GM12878 (cell line): ENCODE measurements at regions not wholly inside any gene's neighbourhood (a gene's known extent, or its start where the extent isn't known, plus 50 kb on each side); places are given as distances from the start of the nearest gene placed in this dataset.

ENCODE experiments used
- ATAC-seq: fragments of 200-7000 bp; cut with Tn5 transposase; 3 replicates; pipeline ENCODE4 v1.9.1; 2020; ENCODE audit warnings: mild to moderate bottlenecking, moderate library complexity
- BruUV-seq: library from RNA; stranded (reverse); fragments of 400-500 nt; replicated peaks from 2 replicates; lab custom pipeline; 2021; lab: Mats Ljungman, UMichigan
- CTCF ChIA-PET: fragments of 300-600 bp; sonication (Branson Sonifier 250); formaldehyde crosslinking; extraction: SDS; loops from one replicate; lab custom pipeline; 2021; ENCODE audit warnings: inconsistent platforms; lab: Yijun Ruan, JAX
- POLR2A ChIA-PET: fragments of 350-600 bp; formaldehyde crosslinking; extraction: SDS; loops from one replicate; lab custom pipeline; 2021; ENCODE audit warnings: inconsistent platforms; lab: Charles Lee
- RAD21 ChIA-PET: fragments of 300-600 bp; sonication (Branson Sonifier 250); formaldehyde crosslinking; loops from one replicate; lab custom pipeline; 2023; ENCODE audit warnings: antibody characterized with exemption; ENCODE audit not compliant: unreplicated experiment; lab: Charles Lee
- SMC1A ChIA-PET: fragments of 300-600 bp; sonication (Branson Sonifier 250); formaldehyde crosslinking; loops from one replicate; lab custom pipeline; 2023; ENCODE audit not compliant: unreplicated experiment, uncharacterized antibody; lab: Charles Lee
- DNase-seq: peaks from one replicate; pipeline ENCODE4 v3.0.0-alpha.2; 2011; ENCODE audit warnings: low read depth, low spot score
- FAIRE-seq: peaks from 3 replicates; lab custom pipeline; 2011; peaks lifted over from hg19 to GRCh38; lab: Jason Lieb, UNC
- H2AFZ ChIP-seq: 2 replicates; pipeline ENCODE4 v1.6.0; 2011; ENCODE audit warnings: low read depth, low read length, control low read depth; ENCODE audit not compliant: control insufficient read depth
- H3K27ac ChIP-seq: 2 replicates; pipeline ENCODE4 v1.5.1; 2011; ENCODE audit warnings: control low read depth; ENCODE audit not compliant: control insufficient read depth, insufficient read depth
- H3K27me3 ChIP-seq, 2 experiments: replicated peaks in 1 of 2; 2 replicates each; pipeline versions ENCODE4 v1.6.0 to v1.6.1; 2011; ENCODE audit warnings: low read length in 1 of 2; ENCODE audit not compliant: control insufficient read depth in 2 of 2, insufficient read depth in 2 of 2
- H3K36me3 ChIP-seq, 2 experiments: 2 replicates each; pipeline ENCODE4 v1.5.1; 2011; ENCODE audit warnings: low read length in 1 of 2; ENCODE audit not compliant: control insufficient read depth in 2 of 2, insufficient read depth in 2 of 2
- H3K4me1 ChIP-seq: 2 replicates; pipeline ENCODE4 v1.6.1; 2011; ENCODE audit warnings: mild to moderate bottlenecking, low read length, moderate library complexity, mixed read lengths; ENCODE audit not compliant: control insufficient read depth, insufficient read depth
- H3K4me2 ChIP-seq: 2 replicates; pipeline ENCODE4 v1.6.0; 2011; ENCODE audit warnings: control low read depth; ENCODE audit not compliant: control insufficient read depth, insufficient read depth
- H3K4me3 ChIP-seq: fragments of 200-600 bp; sonication (generic); 2 replicates; pipeline ENCODE4 v1.5.1; 2016
- H3K79me2 ChIP-seq: 2 replicates; pipeline ENCODE4 v1.6.0; 2011; ENCODE audit warnings: low read length; ENCODE audit not compliant: control insufficient read depth, insufficient read depth
- H3K9ac ChIP-seq: 2 replicates; pipeline ENCODE4 v1.8.0; 2011; ENCODE audit warnings: low read length, control low read depth, mixed read lengths; ENCODE audit not compliant: control insufficient read depth, insufficient read depth
- H3K9me3 ChIP-seq: replicated peaks from 3 replicates; pipeline ENCODE4 v1.5.1; 2011; ENCODE audit warnings: mild to moderate bottlenecking, low read length; ENCODE audit not compliant: control insufficient read depth, insufficient read depth
- H4K20me1 ChIP-seq: 2 replicates; pipeline ENCODE4 v1.6.0; 2011; ENCODE audit not compliant: control insufficient read depth, insufficient read depth
- BCL3 ChIP-seq: IDR thresholded peaks from 2 replicates; pipeline ENCODE4 v1.6.1; 2011; ENCODE audit warnings: borderline replicate concordance, low read depth, mild to moderate bottlenecking, moderate library complexity, low read length; ENCODE audit not compliant: insufficient read depth, poor library complexity, severe bottlenecking
- E2F8 ChIP-seq: fragments of 450-650 bp; IDR thresholded peaks from 2 replicates; pipeline ENCODE4 v1.6.1; 2018; ENCODE audit warnings: mild to moderate bottlenecking, low read depth, moderate library complexity; ENCODE audit not compliant: partially characterized antibody
- NRF1 ChIP-seq: conservative IDR thresholded peaks from 2 replicates; pipeline ENCODE4 v1.6.1; 2011; ENCODE audit warnings: mild to moderate bottlenecking, low read depth, low read length, improper control_type of control experiment
- SUPT20H ChIP-seq: IDR thresholded peaks from 2 replicates; pipeline ENCODE4 v1.6.1; 2011; ENCODE audit warnings: low read depth, mild to moderate bottlenecking, low read length, moderate library complexity, borderline replicate concordance; ENCODE audit not compliant: control insufficient read depth
- ZBED1 ChIP-seq: IDR thresholded peaks from 2 replicates; pipeline ENCODE4 v1.6.1; 2016; ENCODE audit warnings: borderline replicate concordance
- WGBS: methylation state at CpG from one replicate; pipeline ENCODE4 v1.1.6; 2016; ENCODE audit warnings: low lambda C conversion rate; ENCODE audit not compliant: insufficient replicate concordance, insufficient coverage; ENCODE audit errors: missing lambda C conversion rate; 5-methylcytosine and 5-hydroxymethylcytosine counted together
- in situ Hi-C: fragments of 300-500 bp; cut with MboI; formaldehyde crosslinking; loops from 9 replicates; pipeline ENCODE4 v1.14.3; 2018; ENCODE audit warnings: mixed read lengths
- intact Hi-C: fragments of 100-400 bp; cut with micrococcal nuclease; formaldehyde crosslinking; loops from one replicate; pipeline ENCODE4 v1.14.2; 2022; ENCODE audit not compliant: unreplicated experiment

- ChIA-PET RAD21 (no interaction called here), SMC1A (interaction anchor here (0.6 kb wide), 1 partner anchor 27 kb away, joined by 3 read pairs; no protein-coding TSS in a partner anchor), POLR2A (no interaction called here), CTCF (no interaction called here)
- H3K27me3 ChIP-seq: no peaks in the 10 kb centered on the region
- H3K27ac ChIP-seq: no peak overlapping the region
- no peaks in the 10 kb centered on the region for H3K79me2 ChIP-seq
- H3K9me3 ChIP-seq: no peaks in the 10 kb centered on the region
- H3K9ac ChIP-seq: no peak overlapping the region
- no peaks in the 10 kb centered on the region for H4K20me1 ChIP-seq
- intact Hi-C loops: no loop called here
- no peak for ATAC-seq
- BruUV-seq: no TSS peak
- no peaks in the 10 kb centered on the region for H3K36me3 ChIP-seq
- in situ Hi-C loops: no loop called here
- no peak for TF ChIP-seq NRF1
- no peak overlapping the region for H2AFZ ChIP-seq
- no peaks in the 10 kb centered on the region for H3K4me1 ChIP-seq
- FAIRE-seq: no peak
- H3K4me2 ChIP-seq: no peak overlapping the region
- WGBS: 0% methylated on average over 2 of the region's 3 CpGs
- no peak for DNase-seq
- no peak overlapping the region for H3K4me3 ChIP-seq
Measured at GRCh38 chr2:150676747-150677383, 189.4 kb upstream of the RND3 start.

- TF ChIP-seq BCL3: no peak
- no peak for TF ChIP-seq E2F8
- no peak for TF ChIP-seq ZBED1
- TF ChIP-seq SUPT20H: no peak
- FAIRE-seq (no peak), DNase-seq (no peak), ATAC-seq (no peak)
- 37% methylated on average over 2 of the region's 2 CpGs for WGBS
- CTCF ChIA-PET: no interaction called here
- H2AFZ ChIP-seq: no peak overlapping the region
- H3K79me2 ChIP-seq: no peaks in the 10 kb centered on the region
- in situ Hi-C loops (no loop called here), intact Hi-C loops (no loop called here)
- no peaks in the 10 kb centered on the region for H3K27me3 ChIP-seq
- no peaks in the 10 kb centered on the region for H3K36me3 ChIP-seq
- no peak overlapping the region for H3K4me3 ChIP-seq
- no peak overlapping the region for H3K4me2 ChIP-seq
- H4K20me1 ChIP-seq: no peaks in the 10 kb centered on the region
- BruUV-seq: no TSS peak
- H3K27ac ChIP-seq: no peak overlapping the region
- H3K4me1 ChIP-seq: no peaks in the 10 kb centered on the region
- no peaks in the 10 kb centered on the region for H3K9me3 ChIP-seq
- H3K9ac ChIP-seq: no peak overlapping the region
- POLR2A ChIA-PET: no interaction called here
- SMC1A ChIA-PET: no interaction called here
- RAD21 ChIA-PET: no interaction called here
Measured at GRCh38 chr2:150675807-150676206, 188.3 kb upstream of the RND3 start.
